NCI-H748 treated with DMSO at 0.1 percent for 48 hours (cell line): ENCODE measurements at regions not wholly inside any gene's neighbourhood (a gene's known extent, or its start where the extent isn't known, plus 50 kb on each side); places are given as distances from the start of the nearest gene placed in this dataset.
"Not testable (repeated sequence)": the region's sequence is repeated elsewhere in the genome, so short reads cannot be mapped to it uniquely, and the experiment has no call there.

Experiments
- DNase-seq: peaks from one replicate; lab custom pipeline; 2025; lab: John Stamatoyannopoulos, UW

DNA sequence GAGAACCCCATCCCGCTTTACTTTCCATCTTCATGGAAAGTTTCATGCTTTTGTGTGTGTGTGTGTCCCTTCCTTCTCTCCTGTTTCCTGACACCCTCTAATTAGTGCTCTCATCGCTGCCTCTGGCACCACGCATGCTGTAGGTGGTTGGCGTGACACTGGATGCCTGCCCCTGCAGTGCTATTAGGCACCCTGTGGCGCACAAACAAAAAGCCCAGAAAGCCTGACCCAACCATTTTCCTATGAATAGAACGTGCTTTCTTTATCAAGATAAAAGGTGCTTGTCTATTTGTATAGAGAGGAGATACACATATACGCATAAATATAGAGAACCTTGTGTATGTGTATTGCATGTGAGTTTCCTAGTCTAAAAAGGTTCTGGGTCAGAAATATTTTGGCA lies 120.8 kb upstream of the CDCA7L start:
- DNase-seq = peak; percentile 59

DNA sequence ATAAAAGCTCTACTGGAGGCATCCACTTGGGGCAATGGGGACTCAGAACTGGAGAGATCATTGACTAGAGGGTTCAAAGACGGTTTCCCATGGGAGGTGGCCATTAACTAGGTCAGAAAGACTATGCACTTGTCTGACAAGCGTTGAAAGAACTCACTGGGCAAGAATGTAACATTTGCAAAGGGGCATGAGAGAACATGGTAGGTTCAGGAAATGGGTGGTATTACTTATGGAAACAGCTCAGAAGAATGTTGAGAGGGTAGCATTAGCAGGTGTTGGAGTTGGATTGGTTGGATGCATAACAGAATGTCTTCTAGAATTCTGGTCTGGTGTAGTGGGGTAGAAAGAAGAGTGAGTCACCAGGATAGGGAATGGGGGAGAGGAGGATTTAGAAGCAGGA lies 119.1 kb upstream of the CDCA7L start:
- DNase-seq = no peak

DNA sequence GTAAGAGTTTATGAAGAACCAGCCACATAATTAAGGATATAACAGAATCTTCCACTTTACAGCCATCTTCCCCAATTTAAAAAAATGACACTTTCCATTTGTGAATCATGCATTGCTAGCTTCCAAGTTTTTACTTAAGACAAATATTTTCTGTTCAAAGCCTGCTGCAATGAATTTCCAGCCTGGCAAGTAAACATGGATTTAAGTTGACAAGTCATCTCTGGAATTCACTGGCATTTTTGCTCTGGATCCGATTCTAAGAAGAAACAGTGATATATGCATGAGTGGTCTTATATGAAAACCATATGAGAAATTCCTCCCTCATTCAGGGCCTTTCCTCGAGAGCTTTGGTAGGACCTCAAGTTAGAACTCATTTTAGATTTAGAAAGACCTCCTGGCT lies 116.1 kb upstream of the CDCA7L start:
- DNase-seq = no peak

DNA sequence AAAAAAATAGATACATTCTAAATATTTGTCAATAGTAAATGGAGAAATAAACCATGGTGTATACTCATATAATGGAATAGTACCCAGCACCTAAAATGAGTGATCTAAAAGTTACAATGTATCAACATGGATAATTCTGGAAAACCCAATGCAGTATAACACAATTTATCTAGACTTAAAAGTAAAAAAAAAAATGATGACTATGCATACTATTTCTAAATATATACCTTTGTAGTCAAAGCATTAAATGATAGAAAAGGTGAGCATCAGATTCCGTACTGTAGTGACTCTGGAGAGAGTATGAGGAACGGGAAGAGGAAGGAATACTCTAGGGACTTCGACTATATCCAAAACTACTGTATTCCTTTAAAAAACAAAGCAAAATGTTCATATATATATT lies 115.2 kb upstream of the CDCA7L start:
- no peak for DNase-seq

DNA sequence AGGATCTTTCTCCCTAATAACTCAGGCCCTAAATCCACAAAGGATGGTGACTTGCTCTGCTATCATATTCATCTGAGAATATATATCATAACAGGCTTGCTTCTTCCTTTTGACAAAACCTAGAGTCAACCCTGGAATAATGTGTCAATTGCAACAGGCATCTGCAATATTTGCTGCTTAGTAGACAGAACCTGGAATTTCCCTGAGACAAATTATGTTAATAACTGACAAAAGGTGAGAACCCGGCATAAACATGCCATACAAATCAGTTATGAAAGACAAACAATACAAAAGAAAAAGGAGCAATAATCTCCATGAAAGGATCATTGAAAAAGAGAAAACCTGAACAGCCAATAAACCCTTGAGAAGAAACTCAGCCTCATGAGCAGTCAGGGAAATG lies 114.5 kb upstream of the CDCA7L start:
- no peak for DNase-seq

DNA sequence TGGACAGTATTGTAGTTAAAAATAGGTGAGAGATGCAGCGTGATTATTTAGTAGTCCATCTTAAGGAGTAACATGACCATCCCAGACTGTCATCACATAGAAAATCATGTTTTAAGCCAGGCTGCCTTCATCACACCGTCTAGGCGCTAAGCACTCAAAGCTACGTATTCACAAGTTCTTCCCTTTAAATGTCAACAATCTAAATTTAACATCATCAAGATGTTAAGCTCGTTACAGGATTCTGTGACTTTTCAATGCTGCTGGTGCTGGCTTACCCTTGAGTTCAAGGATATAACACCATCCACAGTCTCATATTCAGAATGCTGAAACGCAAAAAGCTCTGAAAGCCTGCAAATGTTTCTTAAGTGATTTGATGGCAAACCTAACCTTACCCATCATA lies 109.5 kb upstream of the CDCA7L start:
- DNase-seq = no peak

DNA sequence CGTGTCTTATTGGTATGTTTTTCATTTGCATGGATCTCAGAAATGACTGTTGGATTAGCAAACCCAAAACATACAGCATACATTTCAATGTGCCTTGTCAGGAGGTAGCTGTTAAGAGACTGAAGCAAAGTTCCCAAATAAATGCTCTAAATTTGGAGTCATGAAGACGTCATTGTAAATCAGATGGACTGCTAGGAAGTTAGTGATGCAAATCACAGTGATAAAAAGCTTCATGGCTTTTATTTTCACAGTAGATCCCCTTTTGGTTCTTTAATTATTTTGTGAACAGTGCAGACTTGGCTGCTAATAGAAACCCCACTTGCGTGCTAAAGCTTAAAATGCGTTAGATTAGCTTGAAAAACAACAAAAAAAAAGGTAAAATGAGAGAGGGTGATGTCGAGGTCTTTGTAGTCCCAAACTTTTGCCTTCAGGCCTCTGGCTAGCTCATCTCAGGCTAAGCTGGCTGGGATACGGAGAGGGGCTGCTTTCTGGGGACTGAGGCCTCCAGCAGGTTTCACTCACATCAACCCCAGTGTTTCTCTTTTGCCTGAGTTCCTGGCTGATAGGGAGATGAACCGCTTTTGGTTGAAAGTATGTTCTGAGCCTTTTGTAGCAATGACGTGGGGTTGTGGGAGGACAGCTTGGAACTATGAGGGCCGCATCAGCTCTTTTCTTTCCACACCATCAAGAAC lies 107.1 kb upstream of the CDCA7L start:
- DNase-seq = no peak

DNA sequence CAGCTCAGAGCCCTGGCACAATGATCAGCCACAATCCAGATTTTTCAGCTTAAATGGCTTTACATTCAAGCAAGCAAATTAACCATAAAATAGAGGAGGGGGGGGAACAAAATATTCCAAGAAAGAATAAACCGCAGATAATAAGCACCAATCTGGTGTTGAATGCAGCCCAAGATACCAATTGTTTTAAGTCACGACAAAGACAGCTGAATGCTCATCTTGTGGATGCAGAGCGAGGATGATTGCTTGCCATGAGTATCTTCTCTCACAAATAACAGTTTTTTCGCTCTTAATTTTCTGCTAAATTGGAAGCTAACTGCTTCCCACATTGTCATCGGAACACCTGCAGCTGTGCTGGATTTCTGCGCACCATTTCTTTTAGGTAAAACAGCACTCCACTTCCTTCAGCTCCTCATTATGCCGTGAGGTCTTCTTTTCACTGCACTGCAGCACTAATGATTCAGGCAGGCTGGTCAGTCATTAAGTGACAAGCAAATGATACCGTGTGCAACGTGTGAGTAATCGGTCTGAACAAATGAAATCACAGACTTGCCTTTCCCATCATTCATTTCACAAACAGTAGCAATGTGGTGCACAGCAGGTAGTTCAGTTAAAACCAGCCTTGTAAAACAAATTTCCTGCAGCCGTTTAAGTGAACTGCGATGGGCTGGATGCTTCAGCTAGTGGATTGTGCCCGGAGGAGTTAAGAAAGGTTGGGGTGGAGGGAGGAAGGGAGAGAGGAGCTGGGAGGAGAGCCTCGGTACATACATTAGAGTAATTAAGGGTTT lies 106.4 kb upstream of the CDCA7L start:
- peak; percentile 18 for DNase-seq

DNA sequence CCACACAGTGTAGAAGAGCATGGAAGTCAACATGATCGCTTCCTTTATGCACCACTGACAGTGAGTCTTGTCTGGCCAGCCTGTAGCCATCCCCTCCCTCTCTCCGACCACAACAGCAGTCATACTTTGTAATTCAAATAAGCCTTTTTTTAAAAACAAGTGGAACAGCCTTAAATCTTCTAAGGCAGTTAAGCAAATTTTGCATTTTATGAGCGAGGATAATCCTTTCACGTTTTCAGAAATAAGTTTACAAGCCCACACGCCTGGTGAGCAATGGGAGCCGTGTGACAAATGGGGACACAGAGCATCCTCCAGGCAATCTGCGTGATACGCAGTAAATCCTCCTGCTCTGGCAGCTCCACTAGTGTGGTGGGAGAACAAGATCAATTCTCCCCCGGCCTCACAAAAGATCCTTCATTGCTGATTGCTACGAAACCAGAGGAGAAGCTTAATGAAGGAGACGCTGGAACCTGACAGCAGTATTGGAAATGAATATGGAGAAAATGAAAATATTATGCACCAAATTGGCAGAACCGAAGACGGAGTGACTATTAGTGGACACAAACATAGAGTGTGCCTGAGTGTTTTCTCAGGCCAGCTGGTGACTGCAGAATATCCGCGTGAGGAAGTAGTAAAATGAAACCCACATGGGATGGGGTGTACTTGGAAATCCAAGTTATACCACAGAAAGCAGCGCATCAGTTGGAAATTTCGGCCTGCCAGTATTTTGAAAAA lies 104.2 kb upstream of the CDCA7L start:
- no peak for DNase-seq

DNA sequence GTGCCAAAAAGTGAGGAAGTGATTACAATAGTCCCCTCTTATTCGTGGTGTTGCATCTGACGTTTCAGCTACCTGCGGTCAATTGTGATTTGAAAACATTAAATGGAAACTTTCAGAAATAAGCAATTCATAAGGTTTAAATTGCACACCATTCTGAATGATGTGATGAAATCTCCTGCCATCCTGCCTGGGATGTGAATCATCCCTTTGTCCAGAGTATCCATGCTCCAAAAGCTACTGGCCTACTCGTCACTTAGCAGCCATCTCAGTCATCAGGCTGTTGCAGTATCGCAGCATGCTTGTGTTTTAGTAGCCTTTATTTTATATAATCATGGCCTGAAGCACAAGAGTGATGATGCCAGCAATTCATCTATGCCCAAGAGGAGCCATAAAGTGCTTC lies 97.7 kb upstream of the CDCA7L start:
- no peak for DNase-seq

DNA sequence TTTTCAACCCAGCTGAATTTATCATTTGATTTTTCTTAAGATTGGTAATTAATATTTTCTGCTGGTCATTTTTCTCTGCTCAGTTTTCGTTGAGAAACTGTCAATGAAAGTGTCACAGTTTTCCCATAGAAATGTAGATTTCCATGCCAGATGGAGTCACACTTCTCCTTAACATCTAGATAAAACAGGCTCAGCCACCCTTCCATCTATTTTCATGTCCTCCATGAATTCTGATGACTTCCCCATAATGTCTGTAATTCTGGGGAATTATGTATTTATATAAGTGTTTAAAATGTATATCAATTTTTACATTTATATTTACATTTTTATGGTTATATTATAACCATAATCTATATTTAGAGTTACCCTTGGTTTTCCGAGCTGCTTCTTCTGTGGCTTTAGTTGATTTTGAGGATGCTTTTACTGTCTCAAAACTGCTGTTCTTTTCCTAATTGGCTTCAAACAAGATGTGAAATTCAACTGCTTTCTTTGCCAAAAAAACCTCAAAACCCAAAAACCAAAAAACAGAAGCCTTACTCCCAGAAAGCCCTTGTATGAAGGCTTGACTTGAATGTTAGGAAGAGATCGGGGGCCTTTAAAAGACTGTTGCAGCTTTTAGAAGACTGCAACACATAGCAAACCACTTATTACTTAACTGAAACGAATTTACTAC lies 95.4 kb upstream of the CDCA7L start:
- no peak for DNase-seq

DNA sequence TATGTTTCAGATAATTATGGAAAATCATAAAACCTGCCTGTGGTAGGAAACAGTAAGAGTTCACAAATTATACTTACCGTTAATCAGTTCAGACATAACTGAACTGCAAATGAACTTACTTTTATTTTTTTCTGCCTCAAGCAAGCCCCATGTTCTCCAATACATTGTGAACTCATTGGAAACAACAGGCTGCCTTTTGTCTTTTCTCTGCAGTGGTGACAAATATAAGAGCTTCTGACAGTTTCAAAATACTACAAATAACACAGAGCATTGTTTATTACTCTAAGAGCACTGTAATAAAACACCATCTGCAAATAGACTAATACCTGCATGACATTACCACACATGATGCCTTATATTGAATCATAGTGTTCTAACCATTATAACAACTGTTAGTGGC lies 94.0 kb upstream of the CDCA7L start:
- DNase-seq = no peak

DNA sequence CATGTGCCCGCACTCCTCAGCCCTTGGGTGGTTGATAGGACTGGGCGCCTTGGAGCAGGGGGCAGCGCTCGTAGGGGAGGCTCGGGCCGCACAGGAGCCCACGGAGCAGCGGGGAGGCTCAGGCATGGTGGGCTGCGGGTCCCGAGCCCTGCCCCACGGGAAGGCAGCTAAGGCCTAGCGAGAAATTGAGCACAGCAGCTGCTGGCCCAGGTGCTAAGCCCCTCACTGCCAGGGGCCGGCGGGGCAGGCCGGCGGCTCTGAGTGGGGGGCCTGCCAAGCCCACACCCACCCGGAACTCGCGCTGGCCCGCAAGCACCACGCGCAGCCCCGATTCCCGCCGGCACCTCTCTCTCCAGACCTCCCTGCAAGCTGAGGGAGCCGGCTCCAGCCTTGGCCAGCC lies 86.7 kb upstream of the CDCA7L start:
- DNase-seq = not testable (repeated sequence)

DNA sequence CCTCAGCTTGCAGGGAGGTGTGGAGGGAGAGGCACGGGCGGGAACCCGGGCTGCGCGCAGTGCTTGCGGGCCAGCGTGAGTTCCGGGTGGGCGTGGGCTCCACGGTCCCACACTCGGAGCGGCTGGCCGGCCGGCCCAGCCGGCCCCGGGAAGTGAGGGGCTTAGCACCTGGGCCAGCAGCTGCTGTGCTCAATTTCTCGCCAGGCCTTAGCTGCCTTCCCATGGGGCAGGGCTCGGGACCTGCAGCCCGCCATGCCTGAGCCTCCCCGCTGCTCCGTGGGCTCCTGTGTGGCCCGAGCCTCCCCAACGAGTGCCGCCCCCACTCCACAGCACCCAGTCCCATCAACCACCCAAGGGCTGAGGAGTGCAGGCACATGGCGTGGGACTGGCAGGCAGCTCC lies 83.0 kb upstream of the CDCA7L start:
- DNase-seq = not testable (repeated sequence)

DNA sequence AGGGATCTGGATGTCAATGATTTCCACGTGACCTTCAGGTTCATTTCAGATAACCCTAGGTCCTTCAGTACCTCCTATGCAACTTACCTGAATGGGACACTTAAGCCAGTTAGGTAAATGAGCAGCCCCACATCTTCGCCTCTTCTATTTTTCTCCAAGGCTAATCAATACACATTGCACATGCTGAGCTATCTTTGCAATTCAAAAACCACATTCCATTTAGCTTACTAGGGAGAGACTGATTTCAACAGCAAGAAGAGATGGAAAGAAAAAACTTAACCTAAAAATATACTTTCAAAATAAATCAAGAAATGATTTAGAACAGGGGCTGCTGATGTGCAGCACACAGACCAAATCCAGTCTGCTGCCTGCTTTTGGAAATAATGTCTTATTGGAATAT lies 81.8 kb upstream of the CDCA7L start:
- no peak for DNase-seq

DNA sequence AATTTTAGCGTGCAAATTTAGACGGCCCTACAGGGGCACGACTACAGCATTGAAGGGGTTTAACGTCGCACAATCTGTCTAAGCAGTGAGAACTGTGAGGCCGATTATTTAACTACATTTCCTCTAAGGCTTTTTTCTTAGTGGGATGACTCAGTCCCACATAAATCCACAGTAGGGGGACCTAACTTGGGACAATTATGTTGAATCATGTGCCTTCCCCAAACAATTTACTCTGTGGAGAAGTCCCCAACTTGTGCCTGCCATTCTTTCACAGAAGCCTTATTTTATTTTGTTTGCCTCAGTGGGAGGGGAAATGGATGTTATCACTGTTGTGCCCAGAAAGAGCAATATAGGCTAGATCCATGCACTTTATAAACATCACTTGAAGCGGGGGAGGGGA lies 80.3 kb upstream of the CDCA7L start:
- DNase-seq = no peak

DNA sequence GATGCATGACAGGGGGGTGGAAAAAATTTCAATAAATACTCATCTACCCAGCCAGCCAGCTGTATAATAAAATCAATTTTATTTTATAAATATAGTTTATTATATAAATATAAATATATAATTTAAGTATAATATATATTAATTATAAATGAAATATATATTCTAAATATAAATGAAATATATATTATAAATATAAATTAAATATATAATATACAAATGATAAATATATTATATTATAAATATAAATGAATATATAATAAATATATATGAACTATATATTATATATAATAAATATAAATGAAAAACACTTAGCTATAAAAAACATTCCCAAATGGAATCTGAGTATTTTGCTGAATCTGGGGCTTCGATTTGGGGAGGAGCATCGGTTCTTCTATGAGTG lies 79.4 kb upstream of the CDCA7L start:
- DNase-seq = no peak

DNA sequence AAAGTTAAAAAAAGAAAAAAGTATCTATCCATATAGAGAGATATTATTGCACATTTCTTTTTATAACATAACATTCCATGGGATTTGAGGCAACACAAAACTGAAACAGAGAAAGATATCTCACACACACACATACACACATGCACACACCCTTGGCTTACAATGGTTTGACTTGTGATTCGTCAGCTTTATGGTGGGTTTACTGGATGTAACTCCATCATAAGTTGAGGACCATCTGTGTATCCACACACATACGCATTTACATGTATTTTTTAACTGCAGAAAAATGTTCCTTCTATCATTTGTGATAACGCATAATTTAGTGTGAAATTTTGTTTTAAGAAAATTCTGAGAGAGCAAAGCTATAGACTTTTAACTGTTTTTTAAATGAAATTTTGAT lies 74.2 kb upstream of the CDCA7L start:
- no peak for DNase-seq

DNA sequence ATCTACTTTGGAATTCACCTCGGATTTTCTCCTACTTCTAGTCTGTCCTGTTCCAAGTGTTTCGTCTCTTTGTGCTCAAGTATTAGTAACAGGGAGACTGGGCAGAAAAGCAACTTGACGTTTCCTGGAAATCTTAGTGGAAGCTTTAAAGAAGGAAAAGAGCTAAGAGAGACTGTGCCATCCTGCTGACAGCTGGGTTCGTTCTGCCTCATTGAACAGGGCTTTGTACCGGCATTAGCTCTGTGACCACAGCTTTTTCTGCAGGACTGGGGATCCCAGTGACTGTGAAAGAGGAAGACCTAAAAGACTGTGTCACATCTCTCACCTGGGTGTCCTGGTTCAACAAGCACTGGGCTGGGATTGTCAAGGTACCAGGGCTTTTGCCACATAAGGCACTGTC lies 70.8 kb upstream of the CDCA7L start:
- no peak for DNase-seq

DNA sequence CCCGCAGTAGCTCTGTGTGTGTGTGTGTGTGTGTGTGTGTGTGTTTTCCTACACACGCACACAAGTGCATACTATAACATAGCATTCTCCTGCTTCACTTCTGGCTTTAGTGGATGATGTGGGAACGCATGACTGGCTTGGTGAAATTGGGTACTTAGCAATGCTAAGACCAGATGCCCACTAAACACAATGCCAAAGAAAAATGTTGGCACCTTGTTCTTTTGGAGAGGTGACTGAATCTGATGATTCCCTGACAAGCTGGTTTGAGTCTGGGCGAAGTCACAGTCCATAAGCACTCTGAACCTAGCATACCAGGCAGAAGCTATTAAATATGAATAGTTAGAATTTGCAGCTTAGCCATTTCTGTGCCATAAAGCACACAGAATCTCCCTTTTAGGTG lies 68.0 kb upstream of the CDCA7L start:
- DNase-seq = no peak

DNA sequence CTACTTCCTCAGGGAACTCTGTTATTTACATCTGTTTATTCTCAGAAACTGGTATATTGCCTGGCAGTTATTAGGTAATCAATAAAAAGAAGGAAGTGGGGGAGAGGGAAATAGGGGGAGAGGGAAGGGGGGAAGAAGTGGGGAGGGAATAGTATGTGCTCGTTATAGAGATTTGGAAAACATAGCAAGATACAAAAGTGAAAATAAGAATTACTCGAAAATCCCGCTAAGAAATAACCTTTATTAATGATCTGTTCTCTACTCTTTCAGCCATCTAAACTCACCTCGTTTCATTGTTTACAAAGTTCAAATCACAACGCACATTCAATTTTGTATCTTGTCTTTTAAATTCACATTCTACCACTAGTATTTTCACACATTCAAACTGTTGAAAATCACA lies 63.0 kb upstream of the CDCA7L start:
- DNase-seq = no peak

DNA sequence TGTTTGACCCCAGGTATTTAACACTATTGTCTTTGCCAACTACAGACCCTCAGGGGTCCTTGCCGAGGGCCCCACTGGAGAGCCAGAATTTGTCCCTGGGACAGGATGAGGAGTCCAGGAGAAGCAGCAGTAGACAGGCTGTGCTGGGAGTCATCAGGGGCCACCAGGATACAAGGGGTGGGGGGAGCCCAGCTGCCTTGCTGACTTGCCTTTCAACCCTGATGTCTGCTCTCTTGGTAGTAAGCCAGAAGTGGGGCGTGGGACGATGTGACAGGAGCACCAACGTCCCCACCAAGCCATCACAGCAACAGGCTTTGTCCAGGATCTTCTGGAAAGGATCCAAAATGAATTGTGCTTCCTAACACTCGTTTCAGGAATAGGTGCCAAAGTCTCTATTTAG lies 62.4 kb upstream of the CDCA7L start:
- DNase-seq = no peak

DNA sequence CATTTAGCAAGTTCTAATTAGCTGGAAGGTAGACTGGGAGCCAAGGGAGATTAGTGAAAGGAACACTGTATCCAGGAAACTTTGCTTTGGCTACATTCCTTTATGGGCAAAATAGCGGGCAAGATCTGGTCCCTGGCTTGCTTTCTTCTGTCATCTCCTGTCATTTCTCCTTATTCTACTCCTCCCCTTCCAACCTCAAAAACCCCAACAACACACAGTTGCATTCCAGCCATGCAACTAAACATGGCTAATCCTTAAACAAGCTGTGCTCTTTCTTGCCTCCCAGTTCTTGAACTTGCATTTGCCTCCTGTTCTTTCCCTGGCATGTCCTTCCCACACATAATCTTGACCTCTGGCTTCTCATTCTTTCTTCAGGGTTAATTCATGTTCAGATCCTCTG lies 59.5 kb upstream of the CDCA7L start:
- DNase-seq = no peak
